ENCODE measurements at regions not wholly inside any gene's neighbourhood (a gene's known extent, or its start where the extent isn't known, plus 50 kb on each side); places are given as distances from the start of the nearest gene placed in this dataset.
"Not testable (repeated sequence)": the region's sequence is repeated elsewhere in the genome, so short reads cannot be mapped to it uniquely, and the experiment has no call there.

DNA sequence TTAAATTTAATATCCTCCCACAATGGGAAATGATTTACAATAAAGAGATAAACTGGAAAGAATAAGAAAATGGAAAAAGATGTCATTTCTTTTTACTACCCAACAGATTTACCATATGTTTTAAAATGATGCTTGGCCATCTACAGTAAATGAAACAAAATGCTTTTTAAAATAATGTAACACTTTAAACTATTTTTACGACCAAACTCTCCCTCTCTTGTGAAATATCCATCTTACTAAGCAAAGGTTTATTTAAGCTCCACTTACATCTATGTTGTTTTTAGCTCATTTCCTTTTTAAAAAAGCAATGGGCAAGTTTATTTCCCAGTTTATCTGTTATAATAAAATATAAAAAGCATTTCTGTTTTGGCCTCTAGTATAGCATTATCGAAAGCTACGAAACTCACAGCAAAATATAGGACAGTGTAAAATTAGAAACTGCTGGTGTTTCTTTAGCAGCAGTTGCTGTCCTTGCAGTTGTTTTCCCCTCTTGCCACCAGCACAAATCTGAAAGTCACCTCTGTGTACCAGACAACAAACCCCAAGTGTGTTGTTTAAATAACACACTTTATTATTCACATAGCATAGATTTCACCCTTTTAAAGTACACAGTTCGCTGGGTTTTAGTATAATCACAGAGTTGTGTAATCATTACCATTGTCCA, 195.1 kb downstream of the CDRT15L2 start:
- Mint-ChIP-seq H3K27ac (no peak overlapping the region), H3K4me1 (peaks cover 10% of the 10 kb centered on the region), H3K36me3 (ENCODE audit: low read depth) (no peaks in the 10 kb centered on the region), H3K27me3 (no peaks in the 10 kb centered on the region), H3K4me3 (no peak overlapping the region), H3K9me3 (peaks cover 4% of the 10 kb centered on the region)
- ChIA-PET POLR2A (no interaction called here), CTCF (no interaction called here)
- intact Hi-C loops (cut with micrococcal nuclease), result no loop called here
- no peak for ATAC-seq (ENCODE audit: low read depth)
- TF ChIP-seq, protein P1, sequence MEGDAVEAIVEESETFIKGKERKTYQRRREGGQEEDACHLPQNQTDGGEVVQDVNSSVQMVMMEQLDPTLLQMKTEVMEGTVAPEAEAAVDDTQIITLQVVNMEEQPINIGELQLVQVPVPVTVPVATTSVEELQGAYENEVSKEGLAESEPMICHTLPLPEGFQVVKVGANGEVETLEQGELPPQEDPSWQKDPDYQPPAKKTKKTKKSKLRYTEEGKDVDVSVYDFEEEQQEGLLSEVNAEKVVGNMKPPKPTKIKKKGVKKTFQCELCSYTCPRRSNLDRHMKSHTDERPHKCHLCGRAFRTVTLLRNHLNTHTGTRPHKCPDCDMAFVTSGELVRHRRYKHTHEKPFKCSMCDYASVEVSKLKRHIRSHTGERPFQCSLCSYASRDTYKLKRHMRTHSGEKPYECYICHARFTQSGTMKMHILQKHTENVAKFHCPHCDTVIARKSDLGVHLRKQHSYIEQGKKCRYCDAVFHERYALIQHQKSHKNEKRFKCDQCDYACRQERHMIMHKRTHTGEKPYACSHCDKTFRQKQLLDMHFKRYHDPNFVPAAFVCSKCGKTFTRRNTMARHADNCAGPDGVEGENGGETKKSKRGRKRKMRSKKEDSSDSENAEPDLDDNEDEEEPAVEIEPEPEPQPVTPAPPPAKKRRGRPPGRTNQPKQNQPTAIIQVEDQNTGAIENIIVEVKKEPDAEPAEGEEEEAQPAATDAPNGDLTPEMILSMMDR (IDR thresholded peaks at IDR 0.05), result no peak
- DNase-seq, result no peak

DNA sequence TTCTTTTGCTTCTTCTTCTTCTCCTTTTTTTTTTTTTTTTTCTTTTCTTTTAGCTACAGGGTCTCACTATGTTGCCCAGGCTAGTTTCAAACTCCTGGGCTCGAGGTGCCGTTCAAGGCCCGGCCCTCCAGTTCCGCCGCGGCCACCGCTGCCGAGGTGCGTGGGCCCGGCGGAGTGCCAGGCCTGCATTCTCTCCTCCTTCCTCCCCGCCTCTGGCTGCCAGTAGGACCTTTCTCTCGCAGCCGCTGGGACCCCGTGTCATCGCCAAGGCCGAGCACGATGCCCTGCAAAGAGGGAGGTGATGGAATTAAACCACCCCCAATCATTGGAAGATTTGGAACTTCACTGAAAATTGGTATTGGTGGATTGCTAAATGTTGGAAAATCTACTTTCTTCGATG, 195.8 kb downstream of the CDRT15L2 start:
- Mint-ChIP-seq H3K4me3 (no peak overlapping the region), H3K27me3 (no peaks in the 10 kb centered on the region), H3K27ac (no peak overlapping the region), H3K4me1 (peaks cover 10% of the 10 kb centered on the region), H3K9me3 (peaks cover 4% of the 10 kb centered on the region), H3K36me3 (ENCODE audit: low read depth) (no peaks in the 10 kb centered on the region)
- no peak for ATAC-seq (ENCODE audit: low read depth)
- TF ChIP-seq, protein P1 (IDR thresholded peaks at IDR 0.05), result no peak
- intact Hi-C loops (cut with micrococcal nuclease), result no loop called here
- no peak for DNase-seq
- ChIA-PET POLR2A (no interaction called here), CTCF (no interaction called here)

DNA sequence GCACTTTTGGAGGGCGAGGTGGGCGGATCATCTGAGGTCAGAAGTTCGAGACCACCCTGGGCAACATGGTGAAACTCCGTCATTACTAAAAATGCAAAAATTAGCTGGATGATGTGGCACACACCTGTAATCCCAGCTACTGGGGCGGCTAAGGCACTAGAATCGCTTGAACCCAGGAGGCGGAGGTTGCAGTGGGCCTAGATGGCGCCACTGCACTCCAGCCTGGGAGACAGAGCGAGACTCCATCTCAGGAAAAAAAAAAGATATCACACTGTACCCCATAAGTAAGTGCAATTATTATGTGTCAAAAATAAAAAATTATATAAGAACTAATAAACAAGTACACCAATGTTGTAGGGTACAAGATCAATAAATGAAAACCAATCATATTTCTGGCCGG, 200.0 kb downstream of the CDRT15L2 start:
- ATAC-seq (ENCODE audit: low read depth) (no peak), DNase-seq (no peak)
- intact Hi-C loops (cut with micrococcal nuclease), result no loop called here
- Mint-ChIP-seq H3K4me1 (peaks cover 10% of the 10 kb centered on the region), H3K27ac (no peak overlapping the region), H3K27me3 (peaks cover 4% of the 10 kb centered on the region), H3K36me3 (ENCODE audit: low read depth) (no peaks in the 10 kb centered on the region), H3K4me3 (no peak overlapping the region), H3K9me3 (peaks cover 4% of the 10 kb centered on the region)
- ChIA-PET CTCF (no interaction called here), POLR2A (no interaction called here)
- TF ChIP-seq, protein P1 (IDR thresholded peaks at IDR 0.05), result no peak

DNA sequence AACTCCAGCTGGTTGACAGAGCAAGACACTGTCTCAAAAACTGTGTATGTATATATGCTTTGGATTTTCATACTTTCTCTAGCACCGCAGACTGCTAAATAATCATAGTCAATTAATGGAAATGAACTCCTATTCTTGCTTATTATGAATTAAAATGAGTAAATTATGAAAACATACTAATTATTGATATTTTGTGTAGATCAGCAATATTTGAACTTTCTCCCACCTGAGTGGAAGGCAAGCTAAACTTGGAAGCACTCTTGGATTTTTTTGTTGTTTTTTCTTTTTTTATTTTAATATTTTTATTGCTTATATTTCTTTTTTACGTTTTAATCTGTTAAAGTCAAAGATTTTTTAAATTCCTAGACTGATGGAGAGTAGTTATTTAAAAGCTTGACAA, 201.7 kb downstream of the CDRT15L2 start:
- Mint-ChIP-seq H3K9me3 (peaks cover 4% of the 10 kb centered on the region), H3K27me3 (peaks cover 9% of the 10 kb centered on the region), H3K36me3 (ENCODE audit: low read depth) (no peaks in the 10 kb centered on the region), H3K27ac (no peak overlapping the region), H3K4me3 (no peak overlapping the region), H3K4me1 (peaks cover 10% of the 10 kb centered on the region)
- DNase-seq, result no peak
- CTCF ChIA-PET, result no interaction called here
- POLR2A ChIA-PET, result no interaction called here
- ATAC-seq (ENCODE audit: low read depth), result no peak
- intact Hi-C loops (cut with micrococcal nuclease), result no loop called here
- TF ChIP-seq, protein P1 (IDR thresholded peaks at IDR 0.05), result no peak

DNA sequence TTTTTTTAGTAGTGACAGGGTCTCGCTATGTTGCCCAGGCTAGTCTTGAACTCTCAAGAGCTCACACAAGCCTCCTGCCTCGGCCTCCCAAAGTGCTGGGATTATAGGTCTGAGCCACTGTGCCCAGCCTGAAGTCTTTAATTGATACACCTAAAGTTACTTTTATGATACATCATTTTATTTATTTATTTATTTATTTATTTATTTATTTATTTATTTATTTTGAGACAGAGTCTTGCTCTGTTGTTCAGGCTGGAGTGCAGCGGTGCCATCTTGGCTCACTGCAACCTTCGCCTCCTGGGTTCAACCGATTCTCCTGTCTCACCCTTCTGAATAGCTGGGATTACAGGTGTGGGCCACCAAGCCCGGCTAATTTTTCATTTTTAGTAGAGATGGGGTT, 202.3 kb downstream of the CDRT15L2 start:
- H3K27me3 Mint-ChIP-seq, CTCF ChIA-PET: not testable (repeated sequence)

DNA sequence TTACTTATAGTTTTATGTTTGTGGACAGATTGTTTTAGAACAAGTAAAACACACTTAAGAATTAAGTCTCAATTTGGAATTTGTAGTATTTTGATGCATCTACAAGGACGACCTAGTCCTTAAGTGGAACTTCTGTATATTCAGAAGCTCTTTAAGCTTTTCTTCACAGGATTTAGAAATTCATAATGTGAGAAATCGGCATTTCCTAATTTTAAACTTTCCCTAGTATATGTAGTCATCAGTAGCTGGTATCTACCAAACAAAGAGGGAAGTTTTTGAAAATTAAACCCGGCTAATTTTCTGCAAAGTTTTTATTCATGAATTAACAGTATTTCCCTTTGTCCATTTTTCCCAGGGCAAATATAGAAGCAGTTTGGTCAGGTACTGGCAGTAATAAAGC, 203.6 kb downstream of the CDRT15L2 start:
- DNase-seq (no peak), ATAC-seq (ENCODE audit: low read depth) (no peak)
- CTCF ChIA-PET, result no interaction called here
- H3K36me3 Mint-ChIP-seq (ENCODE audit: low read depth), result no peaks in the 10 kb centered on the region
- intact Hi-C loops (cut with micrococcal nuclease), result no loop called here
- POLR2A ChIA-PET, result no interaction called here
- TF ChIP-seq, protein P1 (IDR thresholded peaks at IDR 0.05), result no peak
- H3K9me3 Mint-ChIP-seq, result peaks cover 4% of the 10 kb centered on the region
- H3K27me3 Mint-ChIP-seq, result peaks cover 9% of the 10 kb centered on the region
- no peak overlapping the region for H3K4me3 Mint-ChIP-seq
- peaks cover 10% of the 10 kb centered on the region for H3K4me1 Mint-ChIP-seq
- H3K27ac Mint-ChIP-seq, result no peak overlapping the region

More for the DNA sequence above, 202.3 kb downstream of the CDRT15L2 start:
- H3K36me3 Mint-ChIP-seq (ENCODE audit: low read depth); H3K4me3 Mint-ChIP-seq; DNase-seq; H3K9me3 Mint-ChIP-seq; H3K27ac Mint-ChIP-seq; POLR2A ChIA-PET; ATAC-seq (ENCODE audit: low read depth); intact Hi-C loops (cut with micrococcal nuclease): not testable (repeated sequence)
- H3K4me1 Mint-ChIP-seq, result peaks cover 10% of the 10 kb centered on the region

All from activated B cell treated with CpG ODN at 0.5 μM for 24 hours (primary cell).